ENCODE measurements at regions not wholly inside any gene's neighbourhood (a gene's known extent, or its start where the extent isn't known, plus 50 kb on each side); places are given as distances from the start of the nearest gene placed in this dataset.

- DNase-seq (ENCODE audit: low read depth in 2 of 2, low spot score in 1 of 2), result no peak
These were observed 176.0 kb downstream of the ABHD5 start for GRCh38 chr3:43866529-43867353.

- DNase-seq (ENCODE audit: low read depth in 2 of 2, low spot score in 1 of 2), result no peak
These were observed 176.8 kb downstream of the ABHD5 start for GRCh38 chr3:43867436-43868072.

GRCh38 chr3:43869491-43869890 lies 178.8 kb downstream of the ABHD5 start:
- DNase-seq (ENCODE audit: low read depth in 2 of 2, low spot score in 1 of 2), result no peak

GRCh38 chr3:43870120-43870519 lies 179.4 kb downstream of the ABHD5 start:
- no peak for DNase-seq (ENCODE audit: low read depth in 2 of 2, low spot score in 1 of 2)

GRCh38 chr3:43870844-43871626 lies 180.3 kb downstream of the ABHD5 start:
- DNase-seq (ENCODE audit: low read depth in 2 of 2, low spot score in 1 of 2), result no peak

DNA sequence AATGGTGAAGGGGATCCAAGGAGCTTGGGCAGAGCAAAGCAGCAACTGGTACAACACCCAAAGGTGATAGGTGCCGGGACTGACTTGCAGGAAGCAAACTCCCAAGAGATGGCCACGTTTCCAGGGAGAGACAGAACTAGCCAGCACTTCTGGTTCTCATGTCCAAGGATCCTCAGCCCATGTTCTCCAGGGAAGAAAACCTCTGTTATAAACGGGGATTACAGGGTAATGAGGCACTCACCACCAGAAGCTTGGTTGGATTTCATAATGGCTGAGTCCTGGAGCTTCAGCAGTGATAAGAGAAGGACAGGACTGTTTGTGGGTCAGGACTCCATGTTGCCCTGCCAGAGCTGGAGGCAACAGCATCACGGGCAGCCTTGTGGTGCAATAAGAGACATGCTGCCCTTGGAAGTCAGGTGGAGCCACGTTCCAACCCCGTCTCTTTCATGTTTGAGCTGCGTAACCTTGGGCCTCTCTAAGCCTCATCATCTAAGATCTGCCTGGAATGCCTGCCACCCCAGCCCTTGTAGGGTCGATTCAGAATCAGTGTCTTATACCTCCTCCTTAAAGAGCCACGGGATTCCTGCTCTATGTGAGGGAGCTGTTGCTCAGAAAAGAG lies 181.0 kb downstream of the ABHD5 start:
- DNase-seq (ENCODE audit: low read depth in 2 of 2, low spot score in 1 of 2), result no peak

GRCh38 chr3:43872301-43872700 lies 181.6 kb downstream of the ABHD5 start:
- no peak for DNase-seq (ENCODE audit: low read depth in 2 of 2, low spot score in 1 of 2)

DNA sequence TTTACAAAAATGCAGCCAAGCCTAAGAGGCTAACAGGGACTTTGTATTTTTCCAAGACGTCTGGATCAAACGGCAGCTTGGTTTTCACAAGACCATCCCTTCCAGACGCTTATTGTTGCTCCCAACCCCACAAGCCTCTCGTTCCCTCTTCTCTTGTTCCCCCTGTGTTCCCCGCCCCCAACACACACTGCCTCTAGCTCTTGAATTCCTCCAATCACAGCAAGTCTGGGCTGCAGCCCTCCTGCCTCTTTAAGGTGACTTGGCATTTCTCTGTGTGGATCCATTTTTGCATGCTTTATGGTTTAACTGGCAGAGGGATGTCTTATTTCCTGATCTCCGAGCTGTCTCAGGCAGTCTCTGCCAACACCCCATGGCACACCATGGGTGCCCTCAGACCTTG lies 182.2 kb downstream of the ABHD5 start:
- DNase-seq (ENCODE audit: low read depth in 2 of 2, low spot score in 1 of 2), result no peak

GRCh38 chr3:43873723-43874122 lies 183.0 kb downstream of the ABHD5 start:
- no peak for DNase-seq (ENCODE audit: low read depth in 2 of 2, low spot score in 1 of 2)

DNA sequence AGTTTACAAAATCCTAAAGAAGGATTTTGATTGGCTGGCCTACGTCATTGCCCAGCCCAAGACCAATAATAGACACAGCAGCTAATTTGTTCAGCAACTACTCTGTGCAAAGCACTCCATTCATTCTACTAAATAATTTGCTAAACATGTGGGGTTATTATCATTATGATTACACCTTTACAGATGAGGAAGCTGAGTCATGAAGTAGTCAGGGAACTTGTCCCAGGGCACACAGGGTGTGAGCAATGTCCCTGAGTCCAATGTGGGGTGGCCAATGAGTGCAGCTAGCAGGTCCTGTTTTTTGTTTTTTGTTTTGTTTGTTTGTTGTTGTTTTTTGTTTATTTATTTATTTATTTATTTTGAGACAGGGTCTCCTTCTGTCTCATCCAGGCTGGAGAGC lies 183.6 kb downstream of the ABHD5 start:
- no peak for DNase-seq (ENCODE audit: low read depth in 2 of 2, low spot score in 1 of 2)

DNA sequence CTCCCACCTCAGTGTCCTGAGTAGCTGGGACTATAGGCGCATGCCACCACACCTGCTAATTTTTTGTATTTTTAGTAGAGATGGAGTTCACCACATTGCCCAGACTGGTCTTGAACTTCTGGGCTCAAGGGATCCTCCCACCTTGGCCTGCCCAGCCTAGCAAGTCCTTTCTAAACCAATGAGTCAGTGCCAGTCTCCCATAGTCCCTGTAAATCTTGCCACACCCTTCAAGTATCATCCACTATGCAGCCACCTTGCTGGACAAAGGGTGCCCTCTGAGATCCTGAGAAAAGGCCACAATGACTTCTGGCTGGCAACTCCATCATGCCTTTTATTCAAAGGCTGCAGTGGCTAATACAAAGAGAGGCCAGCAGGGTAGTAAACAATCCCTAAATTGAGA lies 184.0 kb downstream of the ABHD5 start:
- no peak for DNase-seq (ENCODE audit: low read depth in 2 of 2, low spot score in 1 of 2)

- DNase-seq (ENCODE audit: low read depth in 2 of 2, low spot score in 1 of 2), result no peak
These were observed 185.9 kb downstream of the ABHD5 start for GRCh38 chr3:43876648-43877047.

DNA sequence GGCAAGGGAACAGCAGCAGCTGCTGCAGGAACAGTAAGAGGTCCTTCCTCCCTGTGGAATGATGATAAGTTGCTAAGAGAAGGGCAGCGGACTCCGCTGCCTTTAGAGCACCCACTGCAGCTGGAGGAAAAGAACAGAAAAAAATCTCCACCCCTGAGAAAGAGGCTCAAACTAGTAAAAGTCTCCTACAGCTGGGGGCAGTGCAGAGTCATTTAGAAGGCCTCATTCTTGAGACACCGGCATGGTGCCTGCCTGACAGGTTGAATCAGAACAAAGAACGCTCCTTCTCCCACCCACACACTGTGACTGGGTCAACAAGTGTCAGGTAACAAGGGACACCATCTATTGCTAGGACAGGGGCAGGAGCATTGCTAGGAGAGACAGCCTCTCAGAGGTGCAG lies 188.4 kb downstream of the ABHD5 start:
- no peak for DNase-seq (ENCODE audit: low read depth in 2 of 2, low spot score in 1 of 2)

DNA sequence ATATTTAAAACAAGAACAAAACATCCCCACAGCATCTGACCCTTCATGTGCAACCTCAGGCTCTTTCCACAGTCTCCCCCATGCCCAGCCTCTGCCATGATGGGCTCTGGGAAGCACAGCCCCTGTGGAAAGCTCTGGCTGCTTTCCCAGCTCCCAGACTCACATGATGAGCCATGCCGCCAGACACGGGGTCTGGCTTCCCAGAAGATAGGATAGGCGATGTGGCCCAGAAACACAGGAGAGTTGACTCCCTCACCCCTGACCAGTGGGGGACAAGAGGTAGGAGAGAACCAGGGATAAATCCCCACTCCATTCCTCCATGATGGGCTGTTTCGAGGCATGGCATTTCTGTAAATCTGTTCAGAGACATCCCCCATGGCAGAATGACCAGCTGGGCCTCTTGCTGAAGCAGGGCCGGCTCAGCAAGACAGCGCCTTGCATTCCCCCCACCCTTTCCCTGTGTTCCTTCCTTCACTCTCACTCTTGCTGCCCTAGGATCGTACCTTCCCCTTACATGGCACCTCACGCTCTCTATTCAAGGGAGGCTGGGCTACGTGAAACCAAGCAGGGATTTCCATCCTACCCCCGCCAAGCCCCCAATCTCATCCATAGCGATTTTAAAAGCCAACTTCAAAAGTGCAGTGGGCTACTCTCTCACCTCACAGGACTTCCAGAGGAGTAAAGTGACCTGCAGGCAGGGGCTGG lies 192.4 kb downstream of the ABHD5 start:
- DNase-seq (ENCODE audit: low read depth in 2 of 2, low spot score in 1 of 2), result no peak

DNA sequence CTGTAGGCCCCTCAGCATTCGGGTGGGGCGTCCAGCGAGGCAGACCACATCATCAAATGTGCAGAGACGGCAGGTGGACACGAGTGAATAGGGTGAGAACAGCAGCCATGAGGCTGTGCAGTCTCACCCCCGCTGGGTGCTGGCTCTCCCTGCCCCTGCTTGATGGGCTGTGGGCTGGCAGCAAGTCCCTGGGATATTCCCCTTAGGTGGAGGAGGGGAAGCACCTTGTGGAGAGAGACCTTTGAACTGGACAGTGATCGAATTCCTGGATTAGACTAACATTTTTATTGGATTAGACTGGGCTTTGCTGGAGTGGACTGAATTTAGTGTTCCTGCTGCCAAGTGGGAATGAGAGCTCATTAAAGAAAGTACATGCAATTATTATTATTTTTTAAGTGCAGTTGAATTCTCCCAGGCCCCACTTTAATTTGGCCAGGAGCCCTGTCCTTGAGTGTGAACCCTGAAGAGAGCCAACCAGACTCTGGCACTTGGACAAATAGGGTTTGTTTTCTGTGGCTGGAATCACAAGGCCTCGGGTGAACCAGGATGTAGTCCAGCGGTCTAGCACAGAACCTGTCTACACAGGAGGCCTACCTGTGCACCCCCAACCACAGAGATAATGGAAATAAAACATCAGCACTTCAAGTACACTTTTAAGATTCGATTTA lies 193.1 kb downstream of the ABHD5 start:
- no peak for DNase-seq (ENCODE audit: low read depth in 2 of 2, low spot score in 1 of 2)

GRCh38 chr3:43884581-43884980 lies 193.8 kb downstream of the ABHD5 start:
- no peak for DNase-seq (ENCODE audit: low read depth in 2 of 2, low spot score in 1 of 2)

DNA sequence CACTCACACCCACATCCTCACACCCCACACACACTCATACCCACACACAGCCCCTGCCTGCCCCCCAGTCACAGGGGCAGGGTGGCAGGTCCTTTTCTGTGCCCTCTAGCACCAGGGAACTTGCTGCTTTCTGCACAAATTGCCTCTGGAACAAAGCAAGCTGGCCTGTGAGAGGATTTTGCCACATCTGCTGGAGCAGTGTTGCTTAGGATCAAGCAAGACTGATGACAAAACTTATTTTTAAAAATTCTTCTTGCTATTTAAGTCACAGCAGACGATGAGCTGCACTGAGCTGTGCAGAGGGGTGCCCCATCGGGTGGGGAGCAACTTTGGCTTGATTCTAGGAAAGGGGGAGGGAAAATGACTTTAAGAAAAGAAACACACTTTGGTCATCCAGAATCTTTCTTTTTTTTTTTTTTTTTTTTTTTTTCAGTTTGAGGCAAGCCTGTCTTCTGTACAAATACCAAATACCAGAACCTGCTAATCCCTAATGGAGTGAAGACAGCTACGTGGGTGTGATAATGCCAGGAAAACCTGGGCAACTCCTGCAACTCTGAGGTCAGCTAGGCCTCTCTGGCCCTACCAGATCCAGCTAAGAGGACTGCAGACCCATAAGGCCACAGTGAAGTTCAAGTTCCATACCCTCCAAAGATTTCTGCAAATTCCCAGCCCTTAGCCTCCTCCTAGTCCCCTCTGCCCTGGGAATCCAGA lies 195.3 kb downstream of the ABHD5 start:
- no peak for DNase-seq (ENCODE audit: low read depth in 2 of 2, low spot score in 1 of 2)

DNA sequence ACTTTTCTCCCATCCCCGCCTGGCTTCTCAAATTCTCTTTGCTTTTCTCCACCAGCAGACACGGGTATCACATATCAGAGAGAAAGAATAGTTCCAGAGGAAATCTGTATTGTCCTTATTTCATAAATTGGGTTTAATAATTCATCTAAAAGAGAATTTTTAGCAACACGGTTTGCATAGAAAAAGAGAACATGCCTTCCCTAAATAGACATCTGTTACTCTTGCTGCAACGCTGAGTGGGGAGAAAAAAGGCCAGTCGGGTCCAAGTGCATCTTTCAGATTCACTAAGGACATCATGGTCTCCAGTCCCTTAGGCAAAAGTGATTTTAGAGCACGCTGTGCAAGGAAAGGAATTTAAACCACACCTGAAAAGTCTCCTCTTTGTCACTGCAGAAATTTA lies 201.3 kb downstream of the ABHD5 start:
- DNase-seq (ENCODE audit: low read depth in 2 of 2, low spot score in 1 of 2), result no peak

- DNase-seq (ENCODE audit: low read depth in 2 of 2, low spot score in 1 of 2), result no peak
These were observed 201.8 kb downstream of the ABHD5 start for GRCh38 chr3:43892526-43892925.

DNA sequence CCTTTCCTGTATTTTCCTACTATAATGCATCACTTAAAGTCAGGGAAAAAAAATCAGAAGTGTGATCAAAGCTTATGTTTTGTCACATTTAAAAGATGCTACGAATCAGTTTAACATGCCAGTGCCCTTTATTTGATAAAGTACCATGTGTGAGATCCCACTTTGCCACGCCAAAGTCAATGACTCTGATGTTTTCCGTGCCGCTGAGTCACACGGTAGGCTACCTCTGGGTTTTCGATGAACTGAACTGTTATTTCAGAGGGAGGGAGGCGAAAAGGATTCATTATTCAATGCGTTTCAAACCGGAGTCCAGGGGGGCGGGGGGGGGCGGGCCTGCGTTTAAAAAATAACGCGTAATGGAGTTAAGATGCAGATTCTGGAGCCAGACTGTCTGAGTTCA lies 203.0 kb downstream of the ABHD5 start:
- DNase-seq (ENCODE audit: low read depth in 2 of 2, low spot score in 1 of 2), result no peak

All from stimulated activated CD8-positive, alpha-beta memory T cell treated with anti-CD3 and anti-CD28 coated beads, Interleukin-4, amount 100 ng/mL, for 4 hours (primary cell).